Right lobe of liver (tissue), 6 donors: ENCODE measurements at regions not wholly inside any gene's neighbourhood (a gene's known extent, or its start where the extent isn't known, plus 50 kb on each side); places are given as distances from the start of the nearest gene placed in this dataset.

Source experiments
- ATAC-seq, 4 donors: fragments of 200-7000 bp; cut with Tn5 transposase; one replicate each; pipeline ENCODE4 v1.9.1; 2020; ENCODE audit warnings: mild to moderate bottlenecking in 4 of 4, moderate library complexity in 4 of 4
- DNase-seq, 3 donors: peaks; one replicate each; pipeline ENCODE4 v3.0.0-alpha.2; 2020
- H3K27ac ChIP-seq, 3 donors: fragments of 200-600 bp; one replicate each; pipeline ENCODE4 v1.8.0; 2022
- H3K27me3 ChIP-seq, 2 donors: fragments of 200-600 bp; one replicate each; pipeline ENCODE4 v1.8.0; 2022
- H3K36me3 ChIP-seq, 4 donors: fragments of 200-600 bp; sonication (generic) in 1 of 4; one replicate each; pipeline versions ENCODE4 v1.5.1 to v1.8.0; 2017 to 2022; ENCODE audit warnings: control low read depth in 1 of 4
- H3K4me1 ChIP-seq, 4 donors: fragments of 200-600 bp; sonication (generic) in 1 of 4; one replicate each; pipeline versions ENCODE4 v1.5.1 to v1.8.0; 2017 to 2022; ENCODE audit warnings: control low read depth in 1 of 4
- H3K4me3 ChIP-seq, 3 donors: fragments of 200-600 bp; one replicate each; pipeline ENCODE4 v1.8.0; 2022
- H3K9me3 ChIP-seq, 4 donors: fragments of 200-600 bp; sonication (generic) in 1 of 4; one replicate each; pipeline versions ENCODE4 v1.5.1 to v1.8.0; 2017 to 2022; ENCODE audit warnings: control low read depth in 1 of 4
- POLR2A ChIP-seq: fragments of 450-650 bp; IDR thresholded peaks from one replicate; pipeline ENCODE4 v1.6.1; 2017; ENCODE audit warnings: antibody characterized with exemption, mild to moderate bottlenecking
- WGBS: methylation state at CpG from one replicate; pipeline ENCODE4 v1.1.6; 2018; ENCODE audit warnings: low coverage, low lambda C conversion rate; ENCODE audit not compliant: insufficient coverage; ENCODE audit errors: missing lambda C conversion rate; 5-methylcytosine and 5-hydroxymethylcytosine counted together
- intact Hi-C, 2 donors: fragments of 100-400 bp; cut with DNase I; formaldehyde crosslinking; loops; one replicate each; pipeline versions ENCODE4 v1.11.2 to v1.14.1; 2022
- TF ChIP-seq, protein P1 (sequence below), 4 donors: fragments of 200-600 bp in 3 of 4; fragments of 450-650 bp in 1 of 4; IDR thresholded peaks; one replicate each; pipeline versions ENCODE4 v1.5.1 to v1.8.0; 2016 to 2022; ENCODE audit warnings: antibody characterized with exemption in 4 of 4, mild to moderate bottlenecking in 2 of 4
- donor health status: DM: no; HTN: yes; CAD: no.
- donor health status: DM: no; HTN: no; CAD: no.
- donor health status: DM: no; HTN: no; CAD: no.
- donor health status: DM: no; HTN: yes; CAD: no.
- donor health status: DM: no; HTN: yes; CAD: no.

DNA sequence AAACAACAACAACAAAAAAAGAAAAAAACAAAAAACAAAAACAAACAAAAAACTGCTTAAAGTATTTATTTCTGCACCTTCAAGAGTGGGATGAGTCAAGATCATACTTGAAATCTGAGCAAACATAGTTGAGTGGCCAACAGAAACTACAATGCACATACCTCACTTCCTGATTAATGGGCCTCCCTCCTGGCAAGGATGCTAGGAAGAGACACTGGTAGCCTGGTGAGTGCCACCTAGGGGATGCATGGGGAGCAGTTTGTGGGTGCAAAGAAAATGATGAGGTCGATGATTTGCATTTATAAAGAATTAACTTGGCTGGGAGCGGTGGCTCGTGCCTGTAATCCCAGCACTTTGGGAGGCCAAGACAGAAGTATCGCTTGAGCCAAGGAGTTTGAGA lies 808.1 kb downstream of the MAFB start:
- intact Hi-C loops, result no loop called here
- no peak for DNase-seq

DNA sequence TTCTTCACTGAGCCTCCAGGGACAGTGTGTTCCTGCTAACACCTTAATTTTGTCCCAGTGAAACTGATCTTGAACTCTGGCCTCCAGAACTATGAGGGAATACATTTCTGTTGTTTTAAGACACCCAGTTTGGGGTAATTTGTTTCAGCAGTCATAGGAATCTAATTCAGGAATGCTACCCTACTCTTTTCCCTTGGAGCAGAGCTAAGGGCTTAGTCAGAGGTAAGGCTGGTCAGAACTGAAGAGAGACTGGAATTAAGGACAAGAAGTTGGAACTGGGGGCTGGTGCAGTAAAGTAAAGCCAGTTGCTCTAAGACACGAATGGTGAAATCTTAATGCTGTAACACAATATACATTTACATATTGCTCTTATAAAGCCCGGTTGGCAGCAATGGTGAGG lies 809.7 kb downstream of the MAFB start:
- H3K9me3 ChIP-seq, result no peaks in the 10 kb centered on the region
- H3K27me3 ChIP-seq, result no peaks in the 10 kb centered on the region
- TF ChIP-seq, protein P1, sequence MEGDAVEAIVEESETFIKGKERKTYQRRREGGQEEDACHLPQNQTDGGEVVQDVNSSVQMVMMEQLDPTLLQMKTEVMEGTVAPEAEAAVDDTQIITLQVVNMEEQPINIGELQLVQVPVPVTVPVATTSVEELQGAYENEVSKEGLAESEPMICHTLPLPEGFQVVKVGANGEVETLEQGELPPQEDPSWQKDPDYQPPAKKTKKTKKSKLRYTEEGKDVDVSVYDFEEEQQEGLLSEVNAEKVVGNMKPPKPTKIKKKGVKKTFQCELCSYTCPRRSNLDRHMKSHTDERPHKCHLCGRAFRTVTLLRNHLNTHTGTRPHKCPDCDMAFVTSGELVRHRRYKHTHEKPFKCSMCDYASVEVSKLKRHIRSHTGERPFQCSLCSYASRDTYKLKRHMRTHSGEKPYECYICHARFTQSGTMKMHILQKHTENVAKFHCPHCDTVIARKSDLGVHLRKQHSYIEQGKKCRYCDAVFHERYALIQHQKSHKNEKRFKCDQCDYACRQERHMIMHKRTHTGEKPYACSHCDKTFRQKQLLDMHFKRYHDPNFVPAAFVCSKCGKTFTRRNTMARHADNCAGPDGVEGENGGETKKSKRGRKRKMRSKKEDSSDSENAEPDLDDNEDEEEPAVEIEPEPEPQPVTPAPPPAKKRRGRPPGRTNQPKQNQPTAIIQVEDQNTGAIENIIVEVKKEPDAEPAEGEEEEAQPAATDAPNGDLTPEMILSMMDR (IDR thresholded peaks at IDR 0.05), result no peak
- TF ChIP-seq POLR2A, result no peak
- WGBS, result 90% methylated on average over 2 of the region's 2 CpGs
- ATAC-seq (no peak), DNase-seq (no peak)
- H3K27ac ChIP-seq, result no peak overlapping the region
- no peaks in the 10 kb centered on the region for H3K36me3 ChIP-seq
- intact Hi-C loops, result no loop called here
- H3K4me1 ChIP-seq, result peaks cover 0 to 25% (median 0%) of the 10 kb centered on the region in 4 donors
- no peak overlapping the region for H3K4me3 ChIP-seq

More for the DNA sequence above, 808.1 kb downstream of the MAFB start:
- Histone ChIP-seq H3K9me3 (no peaks in the 10 kb centered on the region), H3K27ac (no peak overlapping the region), H3K4me3 (no peak overlapping the region), H3K4me1 (peaks cover 0 to 20% (median 0%) of the 10 kb centered on the region in 4 donors), H3K36me3 (no peaks in the 10 kb centered on the region), H3K27me3 (no peaks in the 10 kb centered on the region)
- ATAC-seq, result peak; percentile 33 to 57 (median 50)
- TF ChIP-seq, protein P1 (IDR thresholded peaks at IDR 0.05), result peak in 3 of 4 donors; percentile 23 to 38 (median 36)
- TF ChIP-seq POLR2A, result no peak
- WGBS, result 72% methylated on average over 4 of the region's 4 CpGs

DNA sequence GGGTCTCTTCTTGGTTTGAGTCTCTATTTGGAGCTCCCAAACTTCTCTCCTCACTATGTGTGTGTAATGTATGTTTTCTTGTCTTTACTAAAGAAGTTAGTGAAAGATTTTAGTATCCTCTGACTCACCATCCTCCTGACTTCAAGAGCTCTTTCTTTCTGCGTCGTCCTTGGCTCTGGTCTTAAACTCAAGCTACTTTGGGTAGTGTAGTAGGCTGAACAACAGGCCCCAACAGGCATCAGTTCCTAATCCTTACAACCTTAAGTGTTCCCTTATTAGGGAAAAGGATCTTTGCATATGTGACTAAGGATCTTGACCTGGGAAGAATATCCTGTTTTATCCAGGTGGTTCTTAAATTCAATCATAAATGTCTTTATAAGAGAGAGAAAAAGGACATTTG lies 810.2 kb downstream of the MAFB start:
- Histone ChIP-seq H3K27me3 (no peaks in the 10 kb centered on the region), H3K9me3 (no peaks in the 10 kb centered on the region), H3K27ac (no peak overlapping the region), H3K4me1 (peaks cover 0 to 30% (median 0%) of the 10 kb centered on the region in 4 donors), H3K36me3 (no peaks in the 10 kb centered on the region), H3K4me3 (no peak overlapping the region)
- DNase-seq, result no peak
- WGBS, result 74% methylated on average over 2 of the region's 2 CpGs
- no peak for ATAC-seq
- intact Hi-C loops, result no loop called here
- no peak for TF ChIP-seq POLR2A
- TF ChIP-seq, protein P1 (IDR thresholded peaks at IDR 0.05), result no peak

DNA sequence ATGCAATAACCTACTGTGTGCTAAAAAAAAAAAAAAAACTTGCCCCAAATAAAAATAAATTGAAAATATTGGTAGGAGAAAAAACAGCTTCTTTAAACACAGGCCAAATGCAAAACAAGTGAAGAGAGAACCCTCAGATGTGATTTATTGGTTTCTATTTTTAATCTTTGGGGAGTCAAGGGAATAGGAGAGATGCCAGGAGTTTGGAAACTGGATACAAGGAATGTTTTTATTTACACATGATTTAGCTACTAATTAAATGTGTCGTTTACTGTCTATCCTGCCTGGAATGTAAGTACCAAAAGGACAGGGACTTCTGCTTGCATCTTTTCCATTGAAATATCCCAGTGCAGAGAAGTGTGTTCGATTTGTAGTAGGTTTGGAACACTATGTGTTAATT lies 810.7 kb downstream of the MAFB start:
- DNase-seq, result no peak
- no peak for ATAC-seq
- WGBS, result 28% methylated on average over 2 of the region's 2 CpGs
- H3K27me3 ChIP-seq, result no peaks in the 10 kb centered on the region
- intact Hi-C loops, result no loop called here
- no peak overlapping the region for H3K27ac ChIP-seq
- peaks cover 0 to 31% (median 0%) of the 10 kb centered on the region in 4 donors for H3K4me1 ChIP-seq
- H3K36me3 ChIP-seq, result no peaks in the 10 kb centered on the region
- H3K9me3 ChIP-seq, result no peaks in the 10 kb centered on the region
- H3K4me3 ChIP-seq, result no peak overlapping the region
- TF ChIP-seq, protein P1 (IDR thresholded peaks at IDR 0.05), result no peak
- TF ChIP-seq POLR2A, result no peak

DNA sequence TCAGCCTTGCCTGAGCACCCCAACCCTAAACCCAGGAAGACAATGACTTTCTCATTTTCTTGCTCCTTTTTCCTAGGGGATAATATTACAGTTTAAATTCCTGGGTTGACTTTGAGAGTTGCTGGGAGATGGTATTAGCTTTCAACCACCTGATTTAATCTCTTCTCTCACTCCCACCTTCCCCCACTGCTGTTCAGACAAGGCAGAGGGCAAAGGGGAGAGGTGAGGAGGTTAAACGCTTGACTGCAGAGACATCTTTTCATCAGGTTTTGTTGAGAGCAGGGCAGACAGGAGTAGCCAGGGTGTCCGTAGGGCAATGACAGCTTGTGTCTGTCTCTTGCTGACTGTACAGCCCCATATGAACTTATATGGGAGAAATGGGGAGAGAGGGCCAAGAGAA lies 811.2 kb downstream of the MAFB start:
- DNase-seq (no peak), ATAC-seq (peak in 2 of 4 donors; percentile 21 to 35)
- H3K27ac ChIP-seq, result no peak overlapping the region
- no peak for TF ChIP-seq POLR2A
- TF ChIP-seq, protein P1 (IDR thresholded peaks at IDR 0.05), result no peak
- intact Hi-C loops, result no loop called here
- no peaks in the 10 kb centered on the region for H3K36me3 ChIP-seq
- WGBS, result 38% methylated on average over 2 of the region's 2 CpGs
- no peaks in the 10 kb centered on the region for H3K27me3 ChIP-seq
- H3K4me3 ChIP-seq, result no peak overlapping the region
- peaks cover 0 to 31% (median 0%) of the 10 kb centered on the region in 4 donors for H3K4me1 ChIP-seq
- H3K9me3 ChIP-seq, result no peaks in the 10 kb centered on the region
